Aorta (tissue), 5 donors: ENCODE measurements at regions not wholly inside any gene's neighbourhood (a gene's known extent, or its start where the extent isn't known, plus 50 kb on each side); places are given as distances from the start of the nearest gene placed in this dataset.

Experiments used
- ATAC-seq: fragments of 200-7000 bp; cut with Tn5 transposase; one replicate; pipeline ENCODE4 v1.9.1; 2022; ENCODE audit warnings: moderate library complexity; ENCODE audit not compliant: low FRiP score
- DNase-seq, 2 donors: peaks; one replicate each; pipeline ENCODE4 v3.0.0-alpha.2; 2020
- H3K27ac ChIP-seq, 2 donors: one replicate each; pipeline ENCODE4 v1.5.1; 2013; ENCODE audit warnings: low read length in 2 of 2, mild to moderate bottlenecking in 2 of 2, moderate library complexity in 2 of 2, control low read depth in 1 of 2, inconsistent platforms in 1 of 2, low read depth in 1 of 2
- H3K27me3 ChIP-seq, 2 donors: one replicate each; pipeline ENCODE4 v1.6.1; 2013; ENCODE audit warnings: control low read depth in 1 of 2, low read length in 1 of 2, mild to moderate bottlenecking in 1 of 2, moderate library complexity in 1 of 2; ENCODE audit not compliant: insufficient read depth in 2 of 2, control insufficient read depth in 1 of 2
- H3K36me3 ChIP-seq, 2 donors: one replicate each; pipeline ENCODE4 v1.6.1; 2013; ENCODE audit warnings: control low read depth in 1 of 2, low read length in 1 of 2, mild to moderate bottlenecking in 1 of 2; ENCODE audit not compliant: insufficient read depth in 2 of 2, control insufficient read depth in 1 of 2
- H3K4me1 ChIP-seq, 2 donors: one replicate each; pipeline ENCODE4 v1.6.1; 2013; ENCODE audit warnings: low read length in 2 of 2, control low read depth in 1 of 2, mild to moderate bottlenecking in 1 of 2, moderate library complexity in 1 of 2; ENCODE audit not compliant: insufficient read depth in 2 of 2, control insufficient read depth in 1 of 2
- H3K4me3 ChIP-seq, 2 donors: one replicate each; pipeline ENCODE4 v1.5.1; 2013; ENCODE audit warnings: low read length in 2 of 2, control low read depth in 1 of 2, mild to moderate bottlenecking in 1 of 2
- H3K9me3 ChIP-seq: one replicate; pipeline ENCODE4 v1.6.1; 2013; ENCODE audit warnings: mild to moderate bottlenecking, low read length; ENCODE audit not compliant: control insufficient read depth
- WGBS, 2 donors: extraction: QIAGEN DNeasy Blood & Tissue Kit; methylation state at CpG; one replicate each; pipeline ENCODE4 v1.1.7; 2013; 5-methylcytosine and 5-hydroxymethylcytosine counted together
- intact Hi-C, 2 donors: fragments of 100-400 bp; cut with DNase I; formaldehyde crosslinking; loops; one replicate each; pipeline versions ENCODE4 v1.14.2 to v1.15.0; 2022
- donor health status: healthy with polysubstance abuse.
- donor health status: Bipolar disorder and iron deficiency.
- donor health status: DM: no; HTN: no; CAD: no.
- donor health status: DM: no; HTN: no; CAD: no.
- donor health status: DM: yes; HTN: yes; CAD: no.

DNA sequence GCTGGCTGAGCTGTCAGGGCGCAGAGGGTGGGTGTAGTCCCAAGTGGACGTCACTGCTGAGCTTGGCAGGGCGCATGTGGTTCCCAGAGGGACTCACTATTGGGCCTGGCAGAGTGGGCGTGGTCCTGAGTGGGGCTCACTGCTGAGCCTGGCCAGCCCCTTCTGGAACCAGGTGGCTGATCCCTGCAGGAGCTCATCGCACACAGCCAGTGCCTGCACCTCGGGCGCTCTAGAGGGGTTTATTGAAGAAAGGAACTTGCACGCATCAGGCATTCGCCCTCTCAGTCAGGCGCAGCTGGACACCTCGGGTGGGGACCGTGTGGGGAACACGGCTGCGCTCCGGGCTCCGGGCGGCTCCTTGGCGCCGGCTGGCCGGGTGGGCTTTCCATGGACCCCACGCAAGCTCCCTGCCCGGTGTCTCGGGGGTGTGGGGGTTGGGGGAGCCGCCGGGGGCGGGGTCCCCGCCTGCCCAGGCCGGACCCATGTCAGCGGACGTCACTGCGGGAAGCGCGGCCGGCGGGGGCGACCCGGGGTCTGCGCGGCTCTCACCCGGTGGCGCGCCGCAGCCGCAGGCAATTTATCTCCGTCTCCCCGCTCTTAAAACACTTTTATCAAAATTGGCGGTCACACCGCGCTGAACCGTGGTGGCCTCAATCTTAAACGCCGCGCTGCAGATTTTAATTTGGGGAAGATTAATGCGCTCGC is 65.4 kb upstream of the NKX1-1 start:
- no peak overlapping the region for H3K4me3 ChIP-seq
- intact Hi-C loops = no loop called here
- H3K4me1 ChIP-seq = no peaks in the 10 kb centered on the region
- H3K36me3 ChIP-seq = no peaks in the 10 kb centered on the region
- H3K27ac ChIP-seq = no peak overlapping the region
- H3K9me3 ChIP-seq = peaks cover 1% of the 10 kb centered on the region
- WGBS, 2 donors = 11 to 12% methylated on average over 48 to 55 of the region's 55 CpGs
- no peaks in the 10 kb centered on the region for H3K27me3 ChIP-seq
- DNase-seq = no peak
- ATAC-seq = no peak

DNA sequence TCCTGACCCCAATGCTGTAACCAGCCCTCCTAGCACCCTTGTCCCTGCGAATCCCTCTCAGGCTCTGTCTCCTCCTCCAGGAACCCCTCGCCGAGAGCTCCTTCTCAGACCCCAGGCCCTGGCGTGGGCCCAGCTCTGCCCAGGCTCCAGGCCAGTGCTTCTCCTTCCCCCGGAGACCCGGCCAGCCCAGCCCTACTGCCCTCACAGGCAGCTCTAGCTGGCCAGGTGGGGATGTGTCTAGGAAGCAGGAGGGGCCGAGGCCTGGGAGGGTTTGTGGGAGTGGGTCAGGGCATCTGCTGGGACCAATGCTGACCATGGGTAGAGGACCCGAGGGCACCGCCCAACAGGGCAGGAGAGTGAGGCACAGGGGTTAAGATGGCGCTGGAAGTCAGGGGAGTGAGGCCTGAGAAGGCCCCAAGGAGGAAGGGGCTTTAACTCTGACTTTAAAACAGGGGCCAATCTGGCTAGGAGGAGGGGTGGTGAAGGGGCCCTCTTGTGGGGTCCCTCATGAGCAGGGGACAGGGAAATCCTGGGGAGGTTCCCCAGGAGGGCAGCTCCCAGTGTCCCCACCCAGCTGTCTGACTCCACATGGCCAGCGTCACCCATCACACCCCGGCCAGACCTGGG is 64.7 kb upstream of the NKX1-1 start:
- Histone ChIP-seq H3K36me3 (no peaks in the 10 kb centered on the region), H3K27ac (no peak overlapping the region), H3K4me3 (no peak overlapping the region), H3K4me1 (no peaks in the 10 kb centered on the region), H3K27me3 (no peaks in the 10 kb centered on the region), H3K9me3 (peaks cover 1% of the 10 kb centered on the region)
- DNase-seq = peak in 1 of 2 donors; percentile 73
- WGBS, 2 donors = 71 to 73% methylated on average over 12 of the region's 12 CpGs
- intact Hi-C loops = no loop called here
- ATAC-seq = no peak

DNA sequence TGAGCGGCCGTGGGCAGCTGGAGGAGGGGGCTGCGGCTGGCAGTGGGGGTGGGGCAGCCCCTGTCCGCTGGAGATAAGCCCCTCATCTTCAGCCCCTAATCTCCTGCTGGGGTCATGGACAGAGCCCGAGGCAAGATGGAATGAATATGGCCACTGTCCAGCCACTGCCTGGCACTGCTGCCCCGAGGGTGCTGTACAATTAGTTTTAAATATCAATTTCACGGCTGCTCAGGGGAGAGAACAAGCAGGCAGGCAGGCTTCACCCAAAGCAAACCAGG is 64.1 kb upstream of the NKX1-1 start:
- Histone ChIP-seq H3K4me1 (no peaks in the 10 kb centered on the region), H3K27me3 (no peaks in the 10 kb centered on the region)

DNA sequence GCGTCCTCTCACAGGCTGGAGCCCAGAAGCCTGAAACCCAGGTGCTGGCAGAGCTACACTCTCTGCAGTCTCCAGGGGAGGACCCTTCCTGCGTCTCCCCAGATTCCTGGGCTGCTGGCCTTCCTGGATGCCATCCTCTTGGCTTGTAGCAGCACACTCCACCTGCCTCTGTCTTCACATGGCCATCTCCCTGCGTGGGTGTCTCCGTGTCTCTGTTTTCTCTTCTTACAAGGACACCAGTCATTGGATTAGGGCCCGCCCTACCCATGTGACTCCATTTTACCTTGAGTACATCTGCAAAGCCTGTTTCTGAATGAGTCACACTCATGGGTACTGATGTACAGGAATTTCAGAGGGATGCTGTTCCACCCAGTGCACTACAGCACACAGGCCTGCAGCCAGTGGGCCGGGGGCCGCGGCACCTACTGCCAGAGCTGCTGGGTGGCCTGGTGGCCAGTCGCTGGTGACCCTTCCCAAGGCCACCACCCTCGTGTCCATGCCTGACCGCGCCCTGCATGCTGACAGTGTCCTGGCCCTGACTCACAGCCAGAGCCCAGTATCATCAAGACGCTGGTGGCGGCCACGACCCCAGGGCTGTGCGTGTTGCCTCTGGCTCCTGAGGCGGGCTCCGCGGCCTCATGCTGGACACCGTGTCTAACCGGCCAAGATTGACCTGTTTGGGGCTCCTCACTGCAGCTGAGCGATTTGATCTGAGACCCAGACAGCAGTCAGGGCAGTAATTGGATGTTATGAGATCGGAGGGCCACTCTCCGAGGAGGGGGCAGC is 63.6 kb upstream of the NKX1-1 start:
- 79 to 86% methylated on average over 24 of the region's 24 CpGs for WGBS, 2 donors
- intact Hi-C loops = no loop called here
- no peak overlapping the region for H3K4me3 ChIP-seq
- H3K27ac ChIP-seq = no peak overlapping the region
- peaks cover 1% of the 10 kb centered on the region for H3K9me3 ChIP-seq
- peak in 1 of 2 donors; percentile 67 for DNase-seq
- no peaks in the 10 kb centered on the region for H3K27me3 ChIP-seq
- no peaks in the 10 kb centered on the region for H3K4me1 ChIP-seq
- no peaks in the 10 kb centered on the region for H3K36me3 ChIP-seq
- no peak for ATAC-seq

More for the DNA sequence above, 64.1 kb upstream of the NKX1-1 start:
- ATAC-seq (no peak), DNase-seq (no peak)
- Histone ChIP-seq H3K27ac (no peak overlapping the region), H3K4me3 (no peak overlapping the region), H3K9me3 (peaks cover 1% of the 10 kb centered on the region), H3K36me3 (no peaks in the 10 kb centered on the region)
- intact Hi-C loops = no loop called here
- 45 to 53% methylated on average over 7 of the region's 7 CpGs for WGBS, 2 donors

DNA sequence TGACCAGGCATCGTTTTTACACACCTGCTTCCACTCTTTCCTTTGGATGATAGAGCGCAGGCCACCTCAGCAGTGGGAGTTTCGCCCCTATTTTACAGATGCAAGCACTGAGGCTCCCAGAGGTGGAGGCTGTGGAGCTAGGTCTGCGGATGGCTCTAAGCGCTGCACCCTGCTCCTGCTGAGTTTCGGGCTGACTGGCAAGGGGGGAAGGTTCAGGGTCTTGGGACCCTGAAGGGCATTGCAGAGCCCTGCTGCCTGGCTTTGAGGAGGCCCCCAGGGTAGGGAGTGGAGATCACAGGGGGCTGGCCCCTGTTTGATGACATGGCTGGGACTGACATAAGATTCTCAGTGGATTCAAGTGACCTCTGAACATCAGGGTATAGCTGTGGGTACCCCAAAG is 62.8 kb upstream of the NKX1-1 start:
- DNase-seq = no peak
- intact Hi-C loops = no loop called here
- ATAC-seq = no peak
- Histone ChIP-seq H3K4me1 (no peaks in the 10 kb centered on the region), H3K36me3 (no peaks in the 10 kb centered on the region), H3K27ac (no peak overlapping the region), H3K9me3 (peaks cover 1% of the 10 kb centered on the region), H3K27me3 (no peaks in the 10 kb centered on the region), H3K4me3 (no peak overlapping the region)
- 75 to 77% methylated on average over 6 of the region's 6 CpGs for WGBS, 2 donors

DNA sequence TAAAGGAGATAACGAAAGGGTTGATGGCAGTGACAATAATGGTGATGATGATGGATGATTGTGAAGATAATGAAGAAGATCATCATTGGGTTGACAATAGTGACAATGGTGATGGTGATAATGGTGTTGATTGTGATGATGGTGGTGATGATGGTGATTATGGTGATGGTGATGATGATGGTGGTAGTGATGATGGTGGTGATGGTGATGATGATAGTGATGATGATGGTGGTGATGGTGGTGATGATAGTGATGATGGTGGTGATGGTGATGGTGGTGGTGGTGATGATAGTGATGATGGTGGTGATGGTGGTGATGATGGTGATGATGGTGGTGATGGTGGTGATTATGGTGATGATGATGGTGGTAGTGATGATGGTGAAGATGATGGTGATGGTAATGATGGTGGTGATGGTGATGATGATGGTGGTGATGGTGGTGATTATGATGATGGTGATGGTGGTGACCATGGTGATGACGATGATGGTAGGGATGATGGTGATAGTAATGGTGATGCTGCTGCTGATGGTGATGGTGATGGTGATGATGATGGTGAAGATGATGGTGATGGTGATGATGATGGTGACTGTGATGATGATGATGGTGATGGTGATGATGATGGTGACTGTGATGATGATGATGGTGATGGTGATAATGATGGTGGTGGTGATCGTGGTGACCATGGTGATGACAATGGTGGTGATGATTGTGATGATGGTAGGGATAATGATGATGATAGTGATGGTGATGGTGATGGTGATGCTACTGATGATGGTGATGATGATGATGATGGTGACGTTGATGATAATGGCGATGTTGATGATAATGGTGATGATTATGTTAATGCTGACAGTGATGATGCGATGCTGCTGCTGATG is 61.6 kb upstream of the NKX1-1 start:
- H3K4me3 ChIP-seq = no peak overlapping the region
- no peak for DNase-seq
- no peaks in the 10 kb centered on the region for H3K27me3 ChIP-seq
- peaks cover 1% of the 10 kb centered on the region for H3K9me3 ChIP-seq
- no peak overlapping the region for H3K27ac ChIP-seq
- 82 to 90% methylated on average over 6 of the region's 6 CpGs for WGBS, 2 donors
- H3K36me3 ChIP-seq = no peaks in the 10 kb centered on the region
- no peak for ATAC-seq
- no peaks in the 10 kb centered on the region for H3K4me1 ChIP-seq
- intact Hi-C loops = no loop called here

DNA sequence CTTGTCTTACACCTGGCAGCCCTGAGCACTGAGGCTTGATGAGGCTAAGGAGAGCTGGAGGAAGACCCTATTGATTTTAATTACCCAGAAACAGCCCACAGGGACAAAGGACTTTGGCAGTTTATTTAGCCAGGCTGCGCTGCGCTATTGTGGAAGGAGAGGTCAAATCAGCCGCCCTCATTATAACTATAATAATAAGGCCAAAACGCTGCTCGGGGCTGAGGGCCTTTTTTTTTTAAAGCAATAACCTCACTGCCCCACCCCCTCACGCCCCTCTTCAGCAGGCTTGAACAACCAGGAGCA is 60.6 kb upstream of the NKX1-1 start:
- peaks cover 1% of the 10 kb centered on the region for H3K9me3 ChIP-seq
- H3K36me3 ChIP-seq = no peaks in the 10 kb centered on the region
- no peak overlapping the region for H3K27ac ChIP-seq
- 68 to 72% methylated on average over 6 of the region's 6 CpGs for WGBS, 2 donors
- H3K27me3 ChIP-seq = no peaks in the 10 kb centered on the region
- H3K4me1 ChIP-seq = no peaks in the 10 kb centered on the region
- no peak for ATAC-seq
- H3K4me3 ChIP-seq = no peak overlapping the region
- DNase-seq = no peak
- intact Hi-C loops = no loop called here

DNA sequence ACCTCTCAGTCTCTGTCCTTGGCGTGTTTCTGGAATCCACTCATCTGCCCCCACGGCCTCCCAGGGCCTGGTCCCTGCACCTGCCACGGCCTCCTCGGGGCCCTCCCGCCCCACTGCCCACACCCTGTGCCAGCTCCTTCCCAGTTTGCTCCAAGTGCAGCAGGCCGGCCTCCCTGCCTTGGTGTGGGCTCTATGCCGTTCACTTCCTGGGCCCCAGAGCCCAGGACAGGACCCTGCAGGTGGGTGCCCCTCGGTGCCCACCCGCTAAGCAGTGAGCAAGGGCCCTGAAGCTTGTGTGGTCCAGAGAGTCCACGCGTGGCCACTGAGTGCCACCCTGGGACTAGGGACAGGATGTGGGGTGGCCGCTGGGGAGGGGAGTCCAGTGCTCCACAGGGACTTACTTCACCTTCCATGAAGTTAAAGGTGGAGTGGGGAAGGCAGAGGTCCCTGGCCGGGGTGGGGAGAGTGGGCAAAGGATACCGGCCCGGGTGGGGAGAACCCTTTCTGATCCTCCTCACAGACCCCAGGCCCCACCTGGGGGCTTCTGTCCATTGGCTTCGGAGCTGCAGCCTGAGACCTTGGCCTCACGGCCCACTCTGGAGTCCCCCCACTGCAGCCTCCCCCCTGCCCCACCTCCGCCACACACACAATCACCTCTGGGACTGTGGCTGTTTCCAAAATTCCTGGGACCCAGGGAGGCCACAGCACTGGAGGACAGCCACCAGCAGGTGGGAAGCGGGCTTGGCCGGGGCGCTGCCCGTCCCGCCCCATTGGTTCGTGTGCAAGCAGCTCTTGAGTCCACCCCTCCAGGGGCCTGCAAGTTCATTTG is 60.0 kb upstream of the NKX1-1 start:
- DNase-seq (peak in 1 of 2 donors; percentile 71), ATAC-seq (no peak)
- H3K4me1 ChIP-seq = no peaks in the 10 kb centered on the region
- no peaks in the 10 kb centered on the region for H3K27me3 ChIP-seq
- peaks cover 1% of the 10 kb centered on the region for H3K9me3 ChIP-seq
- 83 to 89% methylated on average over 23 to 24 of the region's 24 CpGs for WGBS, 2 donors
- H3K27ac ChIP-seq = no peak overlapping the region
- intact Hi-C loops = no loop called here
- H3K4me3 ChIP-seq = no peak overlapping the region
- no peaks in the 10 kb centered on the region for H3K36me3 ChIP-seq
